ENCODE measurements at regions not wholly inside any gene's neighbourhood (a gene's known extent, or its start where the extent isn't known, plus 50 kb on each side); places are given as distances from the start of the nearest gene placed in this dataset.

- no peak for DNase-seq (ENCODE audit: low read depth)
Observed at GRCh38 chr11:93963072-93963471, 58.1 kb upstream of the HEPHL1 start.

- DNase-seq (ENCODE audit: low read depth), result no peak
Observed at GRCh38 chr11:93967258-93967657, 53.9 kb upstream of the HEPHL1 start.

GRCh38 chr11:93967944-93968343 lies 53.2 kb upstream of the HEPHL1 start:
- no peak for DNase-seq (ENCODE audit: low read depth)

GRCh38 chr11:93969925-93970922 lies 50.9 kb upstream of the HEPHL1 start:
- DNase-seq (ENCODE audit: low read depth), result no peak
